Uterus (tissue), 3 donors: ENCODE measurements at regions not wholly inside any gene's neighbourhood (a gene's known extent, or its start where the extent isn't known, plus 50 kb on each side); places are given as distances from the start of the nearest gene placed in this dataset.

Experiments
- DNase-seq, 2 donors: peaks; one replicate each; pipeline ENCODE4 v3.0.0-alpha.2; 2019 to 2020
- H3K27ac ChIP-seq, 2 donors: fragments of 200-600 bp; sonication (generic); 1 replicate in 1 of 2; 2 replicates in 1 of 2; pipeline ENCODE4 v1.5.1; 2016 to 2018
- H3K27me3 ChIP-seq, 2 donors: fragments of 200-600 bp; sonication (generic); one replicate each; pipeline ENCODE4 v1.5.1; 2018 to 2019; ENCODE audit warnings: control low read depth in 1 of 2
- H3K36me3 ChIP-seq, 2 donors: fragments of 200-600 bp; sonication (generic); one replicate each; pipeline ENCODE4 v1.5.1; 2019; ENCODE audit warnings: control low read depth in 1 of 2
- H3K4me1 ChIP-seq, 2 donors: fragments of 200-600 bp; sonication (generic); one replicate each; pipeline ENCODE4 v1.5.1; 2018 to 2019; ENCODE audit warnings: control low read depth in 1 of 2
- H3K4me3 ChIP-seq, 2 donors: fragments of 200-600 bp; sonication (generic); 1 replicate in 1 of 2; 2 replicates in 1 of 2; pipeline ENCODE4 v1.5.1; 2018 to 2019; ENCODE audit warnings: mild to moderate bottlenecking in 1 of 2
- H3K9me3 ChIP-seq, 2 donors: fragments of 200-600 bp; sonication (generic); one replicate each; pipeline ENCODE4 v1.5.1; 2019; ENCODE audit warnings: control low read depth in 1 of 2
- CTCF ChIP-seq, 4 experiments: fragments of 200-600 bp in 2 of 4; fragments of 450-650 bp in 2 of 4; sonication (generic) in 2 of 4; IDR thresholded peaks; one replicate each; pipeline ENCODE4 v1.5.1; 2016 to 2019; ENCODE audit warnings: antibody characterized with exemption in 4 of 4, mild to moderate bottlenecking in 2 of 4, moderate library complexity in 1 of 4
- POLR2A ChIP-seq, 2 donors: fragments of 450-650 bp; IDR thresholded peaks; one replicate each; pipeline ENCODE4 v1.6.1; 2016; ENCODE audit warnings: antibody characterized with exemption in 2 of 2, mild to moderate bottlenecking in 1 of 2, moderate library complexity in 1 of 2
- intact Hi-C: fragments of 100-400 bp; cut with DNase I; formaldehyde crosslinking; loops from one replicate; pipeline ENCODE4 v1.15.1; 2023; ENCODE audit warnings: low total_unique reads
- donor health status: DM: yes; HTN: yes; CAD: no.

- Histone ChIP-seq H3K4me1 (peaks cover 0 to 4% of the 10 kb centered on the region in 2 donors), H3K9me3 (no peaks in the 10 kb centered on the region), H3K36me3 (no peaks in the 10 kb centered on the region), H3K27ac (peak overlapping the region; percentile 22 to 43), H3K27me3 (no peaks in the 10 kb centered on the region), H3K4me3 (no peak overlapping the region)
- intact Hi-C loops, result no loop called here
- TF ChIP-seq POLR2A (IDR thresholded peaks at IDR 0.05) (no peak), CTCF (IDR thresholded peaks at IDR 0.05) (no peak)
- no peak for DNase-seq
Observed at GRCh38 chr6:21438986-21439352, 154.6 kb upstream of the SOX4 start.

- H3K27me3 ChIP-seq, result no peaks in the 10 kb centered on the region
- H3K4me3 ChIP-seq, result no peak overlapping the region
- TF ChIP-seq POLR2A (IDR thresholded peaks at IDR 0.05), result no peak
- no peak for TF ChIP-seq CTCF (IDR thresholded peaks at IDR 0.05)
- H3K36me3 ChIP-seq, result no peaks in the 10 kb centered on the region
- DNase-seq, result no peak
- intact Hi-C loops, result no loop called here
- peaks cover 0 to 4% of the 10 kb centered on the region in 2 donors for H3K4me1 ChIP-seq
- no peak overlapping the region for H3K27ac ChIP-seq
- no peaks in the 10 kb centered on the region for H3K9me3 ChIP-seq
Observed at GRCh38 chr6:21441386-21441785, 152.2 kb upstream of the SOX4 start.

- no peak overlapping the region for H3K27ac ChIP-seq
- H3K9me3 ChIP-seq, result no peaks in the 10 kb centered on the region
- peaks cover 0 to 4% of the 10 kb centered on the region in 2 donors for H3K4me1 ChIP-seq
- TF ChIP-seq CTCF (IDR thresholded peaks at IDR 0.05), result no peak
- TF ChIP-seq POLR2A (IDR thresholded peaks at IDR 0.05), result no peak
- intact Hi-C loops, result no loop called here
- no peak for DNase-seq
- no peak overlapping the region for H3K4me3 ChIP-seq
- no peaks in the 10 kb centered on the region for H3K36me3 ChIP-seq
- no peaks in the 10 kb centered on the region for H3K27me3 ChIP-seq
Observed at GRCh38 chr6:21442874-21443273, 150.7 kb upstream of the SOX4 start.

- intact Hi-C loops, result no loop called here
- TF ChIP-seq CTCF (IDR thresholded peaks at IDR 0.05) (no peak), POLR2A (IDR thresholded peaks at IDR 0.05) (no peak)
- no peak for DNase-seq
Observed at GRCh38 chr6:21444711-21445260, 148.8 kb upstream of the SOX4 start.

GRCh38 chr6:21447987-21448386 is 145.6 kb upstream of the SOX4 start:
- H3K27me3 ChIP-seq, result no peaks in the 10 kb centered on the region
- H3K4me1 ChIP-seq, result no peaks in the 10 kb centered on the region
- no peaks in the 10 kb centered on the region for H3K9me3 ChIP-seq
- no peak overlapping the region for H3K27ac ChIP-seq
- H3K36me3 ChIP-seq, result no peaks in the 10 kb centered on the region
- DNase-seq, result no peak
- no peak for TF ChIP-seq CTCF (IDR thresholded peaks at IDR 0.05)
- TF ChIP-seq POLR2A (IDR thresholded peaks at IDR 0.05), result no peak
- intact Hi-C loops, result no loop called here
- H3K4me3 ChIP-seq, result no peak overlapping the region

More at GRCh38 chr6:21444711-21445260, 148.8 kb upstream of the SOX4 start:
- H3K9me3 ChIP-seq, result no peaks in the 10 kb centered on the region
- no peak overlapping the region for H3K4me3 ChIP-seq
- H3K27ac ChIP-seq, result no peak overlapping the region
- H3K36me3 ChIP-seq, result no peaks in the 10 kb centered on the region
- H3K4me1 ChIP-seq, result no peaks in the 10 kb centered on the region
- no peaks in the 10 kb centered on the region for H3K27me3 ChIP-seq
